ENCODE measurements at regions not wholly inside any gene's neighbourhood (a gene's known extent, or its start where the extent isn't known, plus 50 kb on each side); places are given as distances from the start of the nearest gene placed in this dataset.
A peak's percentile ranks its signal among the peaks of the same experiment; 100 is the strongest.

- ChIA-PET POLR2A (no interaction called here), CTCF (no interaction called here)
- Histone ChIP-seq H3K36me3 (ENCODE audit: control insufficient read depth in 2 of 2, insufficient read depth in 1 of 2, low read length in 2 of 2) (no peaks in the 10 kb centered on the region), H3K4me1 (ENCODE audit: control insufficient read depth, insufficient read depth, low read length) (no peaks in the 10 kb centered on the region), H3K9me3 (ENCODE audit: control insufficient read depth, insufficient read depth, low read depth, low read length) (no peaks in the 10 kb centered on the region), H3K4me3 (ENCODE audit: low read depth, low read length) (no peak overlapping the region), H3K27ac (ENCODE audit: extremely low read depth, low read depth, low read length) (no peak overlapping the region)
- TF ChIP-seq KLF1 (tag by site-specific recombination; IDR thresholded peaks at IDR 0.05): peak; percentile 69
- no peak for TF ChIP-seq ZBTB7A (tag by site-specific recombination; IDR thresholded peaks at IDR 0.05; ENCODE audit: low read depth)
Measured at GRCh38 chr4:151829309-151829708, 68.5 kb upstream of the GATB start.

- no peak overlapping the region for H3K27ac ChIP-seq (ENCODE audit: extremely low read depth, low read depth, low read length)
- POLR2A ChIA-PET: no interaction called here
- H3K4me3 ChIP-seq (ENCODE audit: low read depth, low read length): no peak overlapping the region
- no peaks in the 10 kb centered on the region for H3K4me1 ChIP-seq (ENCODE audit: control insufficient read depth, insufficient read depth, low read length)
- no peaks in the 10 kb centered on the region for H3K36me3 ChIP-seq (ENCODE audit: control insufficient read depth in 2 of 2, insufficient read depth in 1 of 2, low read length in 2 of 2)
- H3K9me3 ChIP-seq (ENCODE audit: control insufficient read depth, insufficient read depth, low read depth, low read length): no peaks in the 10 kb centered on the region
- no peak for TF ChIP-seq ZXDB (tag by site-specific recombination; IDR thresholded peaks at IDR 0.05)
- TF ChIP-seq ATF2 (tag by site-specific recombination; IDR thresholded peaks at IDR 0.05; ENCODE audit: low read depth): no peak
- TF ChIP-seq ZNF280D (tag by site-specific recombination; IDR thresholded peaks at IDR 0.05): no peak
- no peak for TF ChIP-seq ZNF76 (tag by site-specific recombination; IDR thresholded peaks at IDR 0.05; ENCODE audit: borderline replicate concordance, low read depth)
- TF ChIP-seq ZNF416 (tag by site-specific recombination; IDR thresholded peaks at IDR 0.05): no peak
- no peak for TF ChIP-seq ZNF558 (tag by site-specific recombination; IDR thresholded peaks at IDR 0.05)
- TF ChIP-seq ZNF24 (tag by site-specific recombination; IDR thresholded peaks at IDR 0.05): no peak
- TF ChIP-seq IKZF3 (tag by site-specific recombination; IDR thresholded peaks at IDR 0.05): no peak
- no peak for TF ChIP-seq ZNF623 (tag by site-specific recombination; IDR thresholded peaks at IDR 0.05)
- TF ChIP-seq ZNF426 (tag by site-specific recombination; IDR thresholded peaks at IDR 0.05): no peak
- CTCF ChIA-PET: no interaction called here
Measured at GRCh38 chr4:151824656-151825055, 63.8 kb upstream of the GATB start.

GRCh38 chr4:151822331-151822730, 61.5 kb upstream of the GATB start:
- Histone ChIP-seq H3K4me1 (ENCODE audit: control insufficient read depth, insufficient read depth, low read length) (no peaks in the 10 kb centered on the region), H3K36me3 (ENCODE audit: control insufficient read depth in 2 of 2, insufficient read depth in 1 of 2, low read length in 2 of 2) (no peaks in the 10 kb centered on the region), H3K27ac (ENCODE audit: extremely low read depth, low read depth, low read length) (no peak overlapping the region), H3K9me3 (ENCODE audit: control insufficient read depth, insufficient read depth, low read depth, low read length) (no peaks in the 10 kb centered on the region), H3K4me3 (ENCODE audit: low read depth, low read length) (no peak overlapping the region)
- ChIA-PET POLR2A (no interaction called here), CTCF (no interaction called here)
- TF ChIP-seq ZNF146 (tag by site-specific recombination; IDR thresholded peaks at IDR 0.05) (no peak), GLIS2 (tag by site-specific recombination; IDR thresholded peaks at IDR 0.05) (no peak), ZNF132 (tag by site-specific recombination; IDR thresholded peaks at IDR 0.05; ENCODE audit: borderline replicate concordance) (no peak), EGR2 (tag by site-specific recombination; IDR thresholded peaks at IDR 0.05; ENCODE audit: low read depth) (no peak), ZNF830 (tag by site-specific recombination; IDR thresholded peaks at IDR 0.05; ENCODE audit: low read depth) (no peak), ZBTB1 (tag by site-specific recombination; IDR thresholded peaks at IDR 0.05) (no peak), PBX3 (CRISPR knock-in tag; IDR thresholded peaks at IDR 0.05) (no peak), ZFP3 (tag by site-specific recombination; IDR thresholded peaks at IDR 0.05; ENCODE audit: low read depth) (no peak), ZFP37 (tag by site-specific recombination; IDR thresholded peaks at IDR 0.05) (no peak), BCL11A (tag by site-specific recombination; IDR thresholded peaks at IDR 0.05; ENCODE audit: low read depth) (no peak), ZNF785 (tag by site-specific recombination; IDR thresholded peaks at IDR 0.05) (no peak), ZNF639 (tag by site-specific recombination; IDR thresholded peaks at IDR 0.05) (no peak), SETDB1 (IDR thresholded peaks at IDR 0.05; ENCODE audit: insufficient read length, low read length) (no peak), PRDM1 (tag by site-specific recombination; IDR thresholded peaks at IDR 0.05) (no peak)
